Left lung (tissue), 4 donors: ENCODE measurements at regions not wholly inside any gene's neighbourhood (a gene's known extent, or its start where the extent isn't known, plus 50 kb on each side); places are given as distances from the start of the nearest gene placed in this dataset.

Experiments used
- ATAC-seq: fragments of 200-7000 bp; cut with Tn5 transposase; one replicate; pipeline ENCODE4 v1.9.1; 2020; ENCODE audit warnings: moderate library complexity
- DNase-seq, 4 donors: peaks; one replicate each; pipeline ENCODE4 v3.0.0-alpha.2; 2013 to 2020
- H3K27ac ChIP-seq, 2 donors: fragments of 200-600 bp; sonication (generic) in 1 of 2; one replicate each; pipeline versions ENCODE4 v1.5.0 to v1.8.0; 2020 to 2021
- H3K27me3 ChIP-seq, 2 donors: fragments of 200-600 bp; sonication (generic) in 1 of 2; one replicate each; pipeline versions ENCODE4 v1.5.0 to v1.8.0; 2020 to 2021
- H3K36me3 ChIP-seq, 2 donors: fragments of 200-600 bp; sonication (generic) in 1 of 2; one replicate each; pipeline versions ENCODE4 v1.5.0 to v1.8.0; 2020 to 2021
- H3K4me1 ChIP-seq, 2 donors: fragments of 200-600 bp; one replicate each; pipeline ENCODE4 v1.8.0; 2021
- H3K4me3 ChIP-seq, 2 donors: fragments of 200-600 bp; sonication (generic) in 1 of 2; one replicate each; pipeline versions ENCODE4 v1.5.0 to v1.8.0; 2020 to 2021; ENCODE audit warnings: mild to moderate bottlenecking in 1 of 2
- H3K9me3 ChIP-seq, 2 donors: fragments of 200-600 bp; sonication (generic) in 1 of 2; one replicate each; pipeline versions ENCODE4 v1.5.0 to v1.8.0; 2020 to 2021
- CTCF ChIP-seq, 2 donors: fragments of 200-600 bp; sonication (generic) in 1 of 2; IDR thresholded peaks; one replicate each; pipeline versions ENCODE4 v1.5.0 to v1.8.0; 2021; ENCODE audit warnings: antibody characterized with exemption in 2 of 2
- intact Hi-C, 2 donors: fragments of 100-400 bp; cut with DNase I; formaldehyde crosslinking; loops; one replicate each; pipeline versions ENCODE4 v1.11.2 to v1.14.2; 2022
- donor health status: DM: no; HTN: yes; CAD: no.
- donor health status: DM: no; HTN: no; CAD: no.

GRCh38 chr21:31503939-31504338, 155.6 kb upstream of the SOD1 start:
- no peaks in the 10 kb centered on the region for H3K27me3 ChIP-seq
- no peak for ATAC-seq
- TF ChIP-seq CTCF (IDR thresholded peaks at IDR 0.05) = no peak

GRCh38 chr21:31503467-31503866, 156.0 kb upstream of the SOD1 start:
- Histone ChIP-seq H3K9me3 (no peaks in the 10 kb centered on the region), H3K4me1 (no peaks in the 10 kb centered on the region), H3K36me3 (no peaks in the 10 kb centered on the region), H3K27me3 (no peaks in the 10 kb centered on the region), H3K27ac (no peak overlapping the region), H3K4me3 (no peak overlapping the region)
- no peak for DNase-seq
- no peak for TF ChIP-seq CTCF (IDR thresholded peaks at IDR 0.05)
- intact Hi-C loops = no loop called here
- no peak for ATAC-seq

More at GRCh38 chr21:31503939-31504338, 155.6 kb upstream of the SOD1 start:
- no peak overlapping the region for H3K27ac ChIP-seq
- H3K9me3 ChIP-seq = no peaks in the 10 kb centered on the region
- H3K36me3 ChIP-seq = no peaks in the 10 kb centered on the region
- H3K4me3 ChIP-seq = no peak overlapping the region
- intact Hi-C loops = no loop called here
- no peak for DNase-seq
- no peaks in the 10 kb centered on the region for H3K4me1 ChIP-seq

GRCh38 chr21:31502537-31503143, 156.9 kb upstream of the SOD1 start:
- H3K36me3 ChIP-seq = no peaks in the 10 kb centered on the region
- no peaks in the 10 kb centered on the region for H3K9me3 ChIP-seq
- no peak for TF ChIP-seq CTCF (IDR thresholded peaks at IDR 0.05)
- DNase-seq = no peak
- intact Hi-C loops = no loop called here
- H3K4me1 ChIP-seq = no peaks in the 10 kb centered on the region
- no peak overlapping the region for H3K4me3 ChIP-seq
- H3K27me3 ChIP-seq = no peaks in the 10 kb centered on the region
- no peak for ATAC-seq
- no peak overlapping the region for H3K27ac ChIP-seq

GRCh38 chr21:31501926-31502325, 157.6 kb upstream of the SOD1 start:
- no peak for ATAC-seq
- peak in 1 of 4 donors; percentile 61 for DNase-seq
- no peaks in the 10 kb centered on the region for H3K4me1 ChIP-seq
- no peaks in the 10 kb centered on the region for H3K27me3 ChIP-seq
- no peaks in the 10 kb centered on the region for H3K36me3 ChIP-seq
- no peak overlapping the region for H3K4me3 ChIP-seq
- H3K27ac ChIP-seq = no peak overlapping the region
- H3K9me3 ChIP-seq = no peaks in the 10 kb centered on the region
- no peak for TF ChIP-seq CTCF (IDR thresholded peaks at IDR 0.05)
- intact Hi-C loops = no loop called here

GRCh38 chr21:31500982-31501381, 156.9 kb upstream of the TIAM1 start:
- no peak overlapping the region for H3K4me3 ChIP-seq
- DNase-seq (no peak), ATAC-seq (no peak)
- no peak overlapping the region for H3K27ac ChIP-seq
- TF ChIP-seq CTCF (IDR thresholded peaks at IDR 0.05) = no peak
- H3K27me3 ChIP-seq = no peaks in the 10 kb centered on the region
- H3K9me3 ChIP-seq = no peaks in the 10 kb centered on the region
- H3K36me3 ChIP-seq = no peaks in the 10 kb centered on the region
- intact Hi-C loops = no loop called here
- no peaks in the 10 kb centered on the region for H3K4me1 ChIP-seq
